ENCODE measurements at regions not wholly inside any gene's neighbourhood (a gene's known extent, or its start where the extent isn't known, plus 50 kb on each side); places are given as distances from the start of the nearest gene placed in this dataset.

- DNase-seq (ENCODE audit: low read depth) = no peak
Measured at GRCh38 chr10:113259576-113260226, 293.2 kb upstream of the HABP2 start.

- no peak for DNase-seq (ENCODE audit: low read depth)
Measured at GRCh38 chr10:113261161-113261560, 291.7 kb upstream of the HABP2 start.

- no peak for DNase-seq (ENCODE audit: low read depth)
Measured at GRCh38 chr10:113261611-113262091, 291.2 kb upstream of the HABP2 start.

GRCh38 chr10:113263056-113263455 lies 289.8 kb upstream of the HABP2 start:
- DNase-seq (ENCODE audit: low read depth) = no peak

GRCh38 chr10:113264333-113265131 lies 288.3 kb upstream of the HABP2 start:
- DNase-seq (ENCODE audit: low read depth) = no peak

GRCh38 chr10:113266147-113266546 lies 286.7 kb upstream of the HABP2 start:
- no peak for DNase-seq (ENCODE audit: low read depth)

- no peak for DNase-seq (ENCODE audit: low read depth)
Measured at GRCh38 chr10:113267619-113268562, 285.0 kb upstream of the HABP2 start.

- DNase-seq (ENCODE audit: low read depth) = no peak
Measured at GRCh38 chr10:113269333-113269732, 283.5 kb upstream of the HABP2 start.

- DNase-seq (ENCODE audit: low read depth) = no peak
Measured at GRCh38 chr10:113272511-113272910, 280.3 kb upstream of the HABP2 start.

- no peak for DNase-seq (ENCODE audit: low read depth)
Measured at GRCh38 chr10:113273181-113274163, 279.4 kb upstream of the HABP2 start.

- no peak for DNase-seq (ENCODE audit: low read depth)
Measured at GRCh38 chr10:113274176-113274829, 278.6 kb upstream of the HABP2 start.

- DNase-seq (ENCODE audit: low read depth) = no peak
Measured at GRCh38 chr10:113278221-113278620, 274.6 kb upstream of the HABP2 start.

GRCh38 chr10:113278664-113279063 lies 274.2 kb upstream of the HABP2 start:
- DNase-seq (ENCODE audit: low read depth) = no peak

GRCh38 chr10:113279262-113279661 lies 273.6 kb upstream of the HABP2 start:
- no peak for DNase-seq (ENCODE audit: low read depth)

- DNase-seq (ENCODE audit: low read depth) = no peak
Measured at GRCh38 chr10:113282564-113282963, 270.3 kb upstream of the HABP2 start.

- DNase-seq (ENCODE audit: low read depth) = peak; percentile 9
Measured at GRCh38 chr10:113283189-113283588, 269.7 kb upstream of the HABP2 start.

- no peak for DNase-seq (ENCODE audit: low read depth)
Measured at GRCh38 chr10:113284635-113285034, 268.2 kb upstream of the HABP2 start.

GRCh38 chr10:113285305-113285704 lies 267.5 kb upstream of the HABP2 start:
- DNase-seq (ENCODE audit: low read depth) = no peak

GRCh38 chr10:113287592-113287991 lies 265.3 kb upstream of the HABP2 start:
- no peak for DNase-seq (ENCODE audit: low read depth)

- DNase-seq (ENCODE audit: low read depth) = no peak
Measured at GRCh38 chr10:113290137-113290536, 262.7 kb upstream of the HABP2 start.

All from LHCN-M2 (cell line).